ENCODE measurements at regions not wholly inside any gene's neighbourhood (a gene's known extent, or its start where the extent isn't known, plus 50 kb on each side); places are given as distances from the start of the nearest gene placed in this dataset.

GRCh38 chr1:116276532-116276931 is 96.5 kb upstream of the ATP1A1 start:
- no peaks in the 10 kb centered on the region for H3K79me2 ChIP-seq (ENCODE audit: insufficient read depth, low read depth)
- no peak overlapping the region for H2AFZ ChIP-seq (ENCODE audit: low read depth)
- H3K36me3 ChIP-seq (ENCODE audit: insufficient read depth): no peaks in the 10 kb centered on the region
- no peak overlapping the region for H3K4me2 ChIP-seq
- no peaks in the 10 kb centered on the region for H3K4me1 ChIP-seq (ENCODE audit: low read depth, poor library complexity, severe bottlenecking)
- H4K20me1 ChIP-seq (ENCODE audit: insufficient read depth): no peaks in the 10 kb centered on the region
- no peak overlapping the region for H3K9ac ChIP-seq
- H3K27me3 ChIP-seq (ENCODE audit: insufficient read depth, low read depth): no peaks in the 10 kb centered on the region
- no peak overlapping the region for H3K27ac ChIP-seq
- no peak overlapping the region for H3K4me3 ChIP-seq (IDR thresholded peaks at IDR 0.05; ENCODE audit: insufficient read depth, low read depth, low read length)
- no peak for TF ChIP-seq CTCF (conservative IDR thresholded peaks at IDR 0.05; ENCODE audit: low read depth, low read length)

- TF ChIP-seq CTCF (conservative IDR thresholded peaks at IDR 0.05; ENCODE audit: low read depth, low read length): no peak
- Histone ChIP-seq H3K4me1 (ENCODE audit: low read depth, poor library complexity, severe bottlenecking) (no peaks in the 10 kb centered on the region), H3K27me3 (ENCODE audit: insufficient read depth, low read depth) (no peaks in the 10 kb centered on the region), H3K4me3 (IDR thresholded peaks at IDR 0.05; ENCODE audit: insufficient read depth, low read depth, low read length) (no peak overlapping the region), H3K4me2 (no peak overlapping the region), H3K9ac (no peak overlapping the region), H3K36me3 (ENCODE audit: insufficient read depth) (no peaks in the 10 kb centered on the region), H3K79me2 (ENCODE audit: insufficient read depth, low read depth) (no peaks in the 10 kb centered on the region), H3K27ac (no peak overlapping the region), H2AFZ (ENCODE audit: low read depth) (no peak overlapping the region), H4K20me1 (ENCODE audit: insufficient read depth) (no peaks in the 10 kb centered on the region)
These were observed 95.1 kb upstream of the ATP1A1 start for GRCh38 chr1:116277840-116278540.

- Histone ChIP-seq H3K9ac (no peak overlapping the region), H3K4me3 (IDR thresholded peaks at IDR 0.05; ENCODE audit: insufficient read depth, low read depth, low read length) (no peak overlapping the region), H2AFZ (ENCODE audit: low read depth) (no peak overlapping the region)
These were observed 94.5 kb upstream of the ATP1A1 start for GRCh38 chr1:116278541-116278866.

GRCh38 chr1:116279715-116280114 is 93.3 kb upstream of the ATP1A1 start:
- no peaks in the 10 kb centered on the region for H3K36me3 ChIP-seq (ENCODE audit: insufficient read depth)
- H3K4me1 ChIP-seq (ENCODE audit: low read depth, poor library complexity, severe bottlenecking): no peaks in the 10 kb centered on the region
- no peaks in the 10 kb centered on the region for H3K27me3 ChIP-seq (ENCODE audit: insufficient read depth, low read depth)
- no peak overlapping the region for H3K4me2 ChIP-seq
- H3K79me2 ChIP-seq (ENCODE audit: insufficient read depth, low read depth): no peaks in the 10 kb centered on the region
- H3K27ac ChIP-seq: no peak overlapping the region
- no peak overlapping the region for H3K9ac ChIP-seq
- TF ChIP-seq CTCF (conservative IDR thresholded peaks at IDR 0.05; ENCODE audit: low read depth, low read length): no peak
- H3K4me3 ChIP-seq (IDR thresholded peaks at IDR 0.05; ENCODE audit: insufficient read depth, low read depth, low read length): no peak overlapping the region
- no peaks in the 10 kb centered on the region for H4K20me1 ChIP-seq (ENCODE audit: insufficient read depth)
- H2AFZ ChIP-seq (ENCODE audit: low read depth): no peak overlapping the region

More at GRCh38 chr1:116278541-116278866, 94.5 kb upstream of the ATP1A1 start:
- Histone ChIP-seq H3K4me1 (ENCODE audit: low read depth, poor library complexity, severe bottlenecking) (no peaks in the 10 kb centered on the region), H4K20me1 (ENCODE audit: insufficient read depth) (no peaks in the 10 kb centered on the region), H3K27ac (no peak overlapping the region), H3K27me3 (ENCODE audit: insufficient read depth, low read depth) (no peaks in the 10 kb centered on the region), H3K36me3 (ENCODE audit: insufficient read depth) (no peaks in the 10 kb centered on the region), H3K79me2 (ENCODE audit: insufficient read depth, low read depth) (no peaks in the 10 kb centered on the region), H3K4me2 (no peak overlapping the region)
- TF ChIP-seq CTCF (conservative IDR thresholded peaks at IDR 0.05; ENCODE audit: low read depth, low read length): no peak

Measured in KMS-11 (cell line).